PC-9 (cell line): ENCODE measurements at regions not wholly inside any gene's neighbourhood (a gene's known extent, or its start where the extent isn't known, plus 50 kb on each side); places are given as distances from the start of the nearest gene placed in this dataset.

Experiments
- BruUV-seq: library from RNA; stranded (reverse); fragments of 400-500 nt; replicated peaks from 2 replicates; lab custom pipeline; 2021; lab: Mats Ljungman, UMichigan
- CTCF ChIA-PET: fragments of 300-600 bp; sonication (Branson Sonifier 250); formaldehyde crosslinking; loops from one replicate; lab custom pipeline; 2022; ENCODE audit warnings: antibody characterized with exemption; lab: Charles Lee
- POLR2A ChIA-PET: fragments of 300-600 bp; sonication (Branson Sonifier 250); formaldehyde crosslinking; loops from one replicate; lab custom pipeline; 2022; ENCODE audit warnings: antibody characterized with exemption; ENCODE audit not compliant: unreplicated experiment; lab: Charles Lee
- DNase-seq, 2 experiments: peaks; one replicate each; pipeline versions ENCODE4 v3.0.0 to v3.0.0-alpha.2; 2015 to 2022; ENCODE audit warnings: mixed read lengths in 1 of 2
- H2AFZ ChIP-seq: fragments of 200-600 bp; sonication (generic); 2 replicates; pipeline ENCODE4 v1.8.1; 2017; ENCODE audit warnings: antibody characterized with exemption
- H3F3A ChIP-seq: fragments of 200-600 bp; sonication (generic); 2 replicates; pipeline ENCODE4 v1.8.1; 2017; ENCODE audit warnings: antibody characterized with exemption, mild to moderate bottlenecking, low read depth; ENCODE audit not compliant: insufficient read depth
- H3K27ac ChIP-seq: fragments of 200-600 bp; sonication (generic); 2 replicates; pipeline ENCODE4 v1.6.1; 2016; ENCODE audit warnings: mixed run types
- H3K27me3 ChIP-seq: fragments of 200-600 bp; sonication (generic); 2 replicates; pipeline ENCODE4 v1.6.1; 2016; ENCODE audit warnings: low read depth, mixed run types; ENCODE audit not compliant: insufficient read depth
- H3K36me3 ChIP-seq: fragments of 200-600 bp; sonication (generic); 2 replicates; pipeline ENCODE4 v1.6.1; 2016; ENCODE audit warnings: low read depth, mixed run types
- H3K4me1 ChIP-seq: fragments of 200-600 bp; sonication (generic); replicated peaks from 2 replicates; pipeline ENCODE4 v1.6.1; 2016; ENCODE audit warnings: mixed run types; ENCODE audit not compliant: insufficient read depth
- H3K4me2 ChIP-seq: fragments of 200-600 bp; sonication (generic); 2 replicates; pipeline ENCODE4 v1.6.1; 2017; ENCODE audit warnings: mixed run types
- H3K4me3 ChIP-seq: fragments of 200-600 bp; sonication (generic); 2 replicates; pipeline ENCODE4 v1.6.1; 2016; ENCODE audit warnings: mixed run types
- H3K79me2 ChIP-seq: fragments of 200-600 bp; sonication (generic); 2 replicates; pipeline ENCODE4 v1.6.1; 2017; ENCODE audit warnings: low read depth, mixed run types
- H3K9me2 ChIP-seq: fragments of 200-600 bp; sonication (generic); 2 replicates; pipeline ENCODE4 v1.8.1; 2017; ENCODE audit warnings: mild to moderate bottlenecking; ENCODE audit not compliant: insufficient read depth
- H3K9me3 ChIP-seq: fragments of 200-600 bp; sonication (generic); 2 replicates; pipeline ENCODE4 v1.8.1; 2016; ENCODE audit warnings: low read depth; ENCODE audit not compliant: insufficient read depth
- H4K20me1 ChIP-seq: fragments of 200-600 bp; sonication (generic); 2 replicates; pipeline ENCODE4 v1.8.1; 2017; ENCODE audit not compliant: insufficient read depth
- CTCF ChIP-seq: fragments of 200-600 bp; sonication (generic); conservative IDR thresholded peaks from 2 replicates; pipeline ENCODE4 v1.6.1; 2017; ENCODE audit warnings: mixed run types, antibody characterized with exemption, mild to moderate bottlenecking, moderate library complexity
- EZH2 ChIP-seq: fragments of 200-600 bp; sonication (generic); IDR thresholded peaks from 2 replicates; pipeline ENCODE4 v1.8.0; 2017; ENCODE audit warnings: antibody characterized with exemption, low read depth
- intact Hi-C: fragments of 100-400 bp; cut with micrococcal nuclease; formaldehyde crosslinking; loops from one replicate; pipeline ENCODE4 v1.10.0; 2022; ENCODE audit not compliant: unreplicated experiment

GRCh38 chr18:14921547-14921946 is 173.6 kb downstream of the ANKRD30B start:
- BruUV-seq = no TSS peak
- H2AFZ ChIP-seq = no peak overlapping the region

GRCh38 chr18:14922031-14922430 is 174.1 kb downstream of the ANKRD30B start:
- CTCF ChIA-PET = no interaction called here

More at GRCh38 chr18:14921547-14921946, 173.6 kb downstream of the ANKRD30B start:
- Histone ChIP-seq H3F3A (no peaks in the 10 kb centered on the region), H3K4me2 (no peak overlapping the region), H3K4me1 (no peaks in the 10 kb centered on the region), H4K20me1 (no peaks in the 10 kb centered on the region), H3K4me3 (no peak overlapping the region), H3K27me3 (no peaks in the 10 kb centered on the region), H3K9me2 (no peaks in the 10 kb centered on the region), H3K9me3 (no peaks in the 10 kb centered on the region), H3K36me3 (no peaks in the 10 kb centered on the region), H3K79me2 (no peaks in the 10 kb centered on the region), H3K27ac (no peak overlapping the region)
- DNase-seq = no peak
- ChIA-PET POLR2A (no interaction called here), CTCF (no interaction called here)
- no peak for TF ChIP-seq EZH2
- TF ChIP-seq CTCF = no peak
- intact Hi-C loops = loop anchor here (10.0 kb wide), 1 partner anchor 53 kb away; no protein-coding TSS in a partner anchor

GRCh38 chr18:14922965-14923565 is 175.1 kb downstream of the ANKRD30B start:
- BruUV-seq = no TSS peak

More at GRCh38 chr18:14922031-14922430, 174.1 kb downstream of the ANKRD30B start:
- Histone ChIP-seq H3K9me2 (no peaks in the 10 kb centered on the region), H3K36me3 (no peaks in the 10 kb centered on the region), H3K27me3 (no peaks in the 10 kb centered on the region), H3K9me3 (no peaks in the 10 kb centered on the region), H3K4me2 (no peak overlapping the region), H3K4me1 (no peaks in the 10 kb centered on the region), H3K79me2 (no peaks in the 10 kb centered on the region), H3F3A (no peaks in the 10 kb centered on the region), H4K20me1 (no peaks in the 10 kb centered on the region), H2AFZ (no peak overlapping the region), H3K27ac (no peak overlapping the region), H3K4me3 (no peak overlapping the region)
- intact Hi-C loops = loop anchor here (10.0 kb wide), 1 partner anchor 53 kb away; no protein-coding TSS in a partner anchor
- no TSS peak for BruUV-seq
- DNase-seq = no peak
- TF ChIP-seq CTCF (no peak), EZH2 (no peak)
- POLR2A ChIA-PET = no interaction called here

More at GRCh38 chr18:14922965-14923565, 175.1 kb downstream of the ANKRD30B start:
- no peaks in the 10 kb centered on the region for H3F3A ChIP-seq
- H3K27me3 ChIP-seq = no peaks in the 10 kb centered on the region
- CTCF ChIA-PET = no interaction called here
- H3K4me2 ChIP-seq = no peak overlapping the region
- H4K20me1 ChIP-seq = no peaks in the 10 kb centered on the region
- no peak overlapping the region for H2AFZ ChIP-seq
- POLR2A ChIA-PET = no interaction called here
- no peaks in the 10 kb centered on the region for H3K79me2 ChIP-seq
- no peak overlapping the region for H3K4me3 ChIP-seq
- no peaks in the 10 kb centered on the region for H3K9me2 ChIP-seq
- no peak overlapping the region for H3K27ac ChIP-seq
- no peaks in the 10 kb centered on the region for H3K9me3 ChIP-seq
- TF ChIP-seq EZH2 (no peak), CTCF (no peak)
- no peaks in the 10 kb centered on the region for H3K36me3 ChIP-seq
- DNase-seq = no peak
- intact Hi-C loops = loop anchor here (10.0 kb wide), 1 partner anchor 52 kb away; no protein-coding TSS in a partner anchor
- H3K4me1 ChIP-seq = 0 out of 2 replicates have a peak, but pooled peaks cover 6% of the 10 kb centered on the region
